ENCODE measurements at regions not wholly inside any gene's neighbourhood (a gene's known extent, or its start where the extent isn't known, plus 50 kb on each side); places are given as distances from the start of the nearest gene placed in this dataset.

- no peak overlapping the region for H2BK120ac ChIP-seq (replicated peaks; ENCODE audit: low read depth, low read length)
- 86% methylated on average over 1 of the region's 1 CpG; no CpG with 5 or more reads in 1 of the 2 experiments for WGBS, 2 experiments (ENCODE audit: extremely low coverage in 1 of 2, insufficient coverage in 1 of 2, insufficient read length in 1 of 2, insufficient replicate concordance in 2 of 2, low coverage in 1 of 2, low lambda C conversion rate in 2 of 2, missing lambda C conversion rate in 1 of 2)
- FAIRE-seq: no peak
Observed at GRCh38 chr21:22925032-22925431, 1926.8 kb downstream of the NCAM2 start.

More at GRCh38 chr21:22925032-22925431, 1926.8 kb downstream of the NCAM2 start:
- Histone ChIP-seq H4K5ac (ENCODE audit: insufficient read length, low read depth, low read length) (no peak overlapping the region), H3K4me3 (ENCODE audit: extremely low read depth in 1 of 4, insufficient read depth in 2 of 4, low read depth in 3 of 4, low read length in 4 of 4) (no peak overlapping the region), H3K79me1 (ENCODE audit: low read depth, low read length) (no peaks in the 10 kb centered on the region), H3K4ac (replicated peaks; ENCODE audit: insufficient read length, low read depth, low read length) (no peak overlapping the region), H2BK12ac (ENCODE audit: low read depth, low read length) (no peak overlapping the region), H2AK5ac (ENCODE audit: low read depth, low read length) (no peak overlapping the region), H3K4me2 (ENCODE audit: insufficient read depth in 1 of 2, low read depth in 2 of 2, low read length in 2 of 2) (no peak overlapping the region), H2BK5ac (ENCODE audit: low read depth, low read length) (no peak overlapping the region), H3K4me1 (replicated peaks in 1 of 4; ENCODE audit: control insufficient read depth in 3 of 4, insufficient read depth in 4 of 4, low read length in 3 of 4) (no peaks in the 10 kb centered on the region), H3K56ac (replicated peaks; ENCODE audit: insufficient read length, low read depth, low read length) (no peak overlapping the region), H3K79me2 (ENCODE audit: control insufficient read depth in 1 of 2, insufficient read depth in 2 of 2, low read length in 2 of 2) (no peaks in the 10 kb centered on the region), H3K9ac (replicated peaks in 1 of 4; ENCODE audit: extremely low read depth in 1 of 4, low read depth in 3 of 4, low read length in 3 of 4) (no peak overlapping the region), H4K20me1 (replicated peaks in 1 of 2; ENCODE audit: control insufficient read depth in 1 of 2, insufficient read depth in 2 of 2, low read length in 2 of 2) (no peaks in the 10 kb centered on the region), H3K14ac (ENCODE audit: insufficient read length) (no peak overlapping the region), H2BK20ac (ENCODE audit: low read length) (no peak overlapping the region), H3K27ac (ENCODE audit: low read depth, low read length) (no peak overlapping the region), H3K36me3 (ENCODE audit: control insufficient read depth in 2 of 4, insufficient read depth in 4 of 4, low read length in 3 of 4) (no peaks in the 10 kb centered on the region), H3K23me2 (ENCODE audit: low read depth, low read length) (no peaks in the 10 kb centered on the region), H3K27me3 (replicated peaks in 1 of 4; ENCODE audit: control insufficient read depth in 3 of 4, extremely low read depth in 1 of 4, insufficient read depth in 3 of 4, low read length in 3 of 4) (no peaks in the 10 kb centered on the region), H2BK15ac (ENCODE audit: low read length) (no peak overlapping the region), H4K8ac (ENCODE audit: extremely low read depth, insufficient read depth, low read length) (no peak overlapping the region), H3K18ac (ENCODE audit: extremely low read depth, low read length) (no peak overlapping the region), H3K23ac (ENCODE audit: insufficient read length) (no peak overlapping the region), H2AFZ (ENCODE audit: low read length) (no peak overlapping the region), H3K9me3 (ENCODE audit: insufficient read depth in 2 of 2, low read depth in 1 of 2, low read length in 1 of 2) (no peaks in the 10 kb centered on the region), H4K91ac (replicated peaks; ENCODE audit: insufficient read length, low read length) (no peak overlapping the region)
- TF ChIP-seq EP300 (IDR thresholded peaks at IDR 0.05; ENCODE audit: borderline replicate concordance in 1 of 2, low read depth in 2 of 2, low read length in 2 of 2) (no peak), FOSL1 (IDR thresholded peaks at IDR 0.05; ENCODE audit: insufficient read depth, low read depth, low read length) (no peak), BRCA1 (IDR thresholded peaks at IDR 0.05; ENCODE audit: low read depth, low read length) (no peak), MAX (IDR thresholded peaks at IDR 0.05) (no peak), SIRT6 (IDR thresholded peaks at IDR 0.05; ENCODE audit: low read length) (no peak), CREB1 (IDR thresholded peaks at IDR 0.05) (no peak), SP1 (IDR thresholded peaks at IDR 0.05; ENCODE audit: low read depth, low read length) (no peak), MAFK (IDR thresholded peaks at IDR 0.05; ENCODE audit: low read depth, low read length) (no peak), CTBP2 (IDR thresholded peaks at IDR 0.05; ENCODE audit: borderline replicate concordance, insufficient read depth, insufficient read length, low read length) (no peak), HDAC6 (IDR thresholded peaks at IDR 0.05; ENCODE audit: low read depth, low read length) (no peak), TEAD4 (IDR thresholded peaks at IDR 0.05; ENCODE audit: low read depth, low read length) (no peak), CBX8 (IDR thresholded peaks at IDR 0.05; ENCODE audit: borderline replicate concordance, low read depth, low read length) (no peak), CEBPB (IDR thresholded peaks at IDR 0.05; ENCODE audit: low read depth, low read length) (no peak), POLR2A (IDR thresholded peaks at IDR 0.05; ENCODE audit: control extremely low read depth in 1 of 2, low read depth in 2 of 2, low read length in 2 of 2) (no peak)
- POLR2A ChIA-PET (ENCODE audit: partially characterized antibody): no interaction called here
- CTCF ChIA-PET (ENCODE audit: partially characterized antibody): no interaction called here
- DNase-seq (ENCODE audit: low read depth in 1 of 2, low spot score in 2 of 2): no peak

Data from H1 (cell line).